ENCODE measurements at regions not wholly inside any gene's neighbourhood (a gene's known extent, or its start where the extent isn't known, plus 50 kb on each side); places are given as distances from the start of the nearest gene placed in this dataset.
"Not testable (repeated sequence)": the region's sequence is repeated elsewhere in the genome, so short reads cannot be mapped to it uniquely, and the experiment has no call there.

- WGBS, 2 donors (ENCODE audit: low coverage in 1 of 2) = 20 to 60% methylated on average over 1 to 2 of the region's 2 CpGs
- H3K27ac ChIP-seq = no peak overlapping the region
- no peaks in the 10 kb centered on the region for H3K9me3 ChIP-seq
- TF ChIP-seq CTCF (IDR thresholded peaks at IDR 0.05) (no peak), EP300 (IDR thresholded peaks at IDR 0.05) (no peak), POLR2AphosphoS5 (IDR thresholded peaks at IDR 0.05) (no peak), POLR2A (IDR thresholded peaks at IDR 0.05) (no peak)
- ATAC-seq = no peak
- H3K4me3 ChIP-seq = no peak overlapping the region
- H3K36me3 ChIP-seq = no peaks in the 10 kb centered on the region
- H3K27me3 ChIP-seq = no peaks in the 10 kb centered on the region
- no peaks in the 10 kb centered on the region for H3K4me1 ChIP-seq
These were observed 362.0 kb upstream of the KYNU start for GRCh38 chr2:142515493-142515892.

- ATAC-seq = no peak
- no peak overlapping the region for H3K4me3 ChIP-seq
- whole genome bisulfite sequencing, 2 donors (ENCODE audit: low coverage in 1 of 2) = 68 to 71% methylated on average over 2 to 3 of the region's 3 CpGs
- H3K4me1 ChIP-seq = no peaks in the 10 kb centered on the region
- TF ChIP-seq POLR2A (IDR thresholded peaks at IDR 0.05) (no peak), EP300 (IDR thresholded peaks at IDR 0.05) (no peak), CTCF (IDR thresholded peaks at IDR 0.05) (no peak), POLR2AphosphoS5 (IDR thresholded peaks at IDR 0.05) (no peak)
- no peaks in the 10 kb centered on the region for H3K9me3 ChIP-seq
- H3K27me3 ChIP-seq = no peaks in the 10 kb centered on the region
- no peak overlapping the region for H3K27ac ChIP-seq
- no peaks in the 10 kb centered on the region for H3K36me3 ChIP-seq
These were observed 368.1 kb upstream of the KYNU start for GRCh38 chr2:142509401-142509800.

GRCh38 chr2:142504754-142505153 is 372.7 kb upstream of the KYNU start:
- Histone ChIP-seq H3K27me3 (no peaks in the 10 kb centered on the region), H3K9me3 (no peaks in the 10 kb centered on the region), H3K4me1 (no peaks in the 10 kb centered on the region), H3K4me3 (no peak overlapping the region), H3K27ac (no peak overlapping the region), H3K36me3 (no peaks in the 10 kb centered on the region)
- ATAC-seq = no peak
- WGBS, 2 donors (ENCODE audit: low coverage in 1 of 2) = 83 to 100% methylated on average over 1 of the region's 1 CpG
- TF ChIP-seq POLR2A (IDR thresholded peaks at IDR 0.05) = no peak
- no peak for TF ChIP-seq POLR2AphosphoS5 (IDR thresholded peaks at IDR 0.05)
- TF ChIP-seq CTCF (IDR thresholded peaks at IDR 0.05) = no peak
- TF ChIP-seq EP300 (IDR thresholded peaks at IDR 0.05) = no peak

GRCh38 chr2:142502402-142502801 is 371.6 kb upstream of the LRP1B start:
- Histone ChIP-seq H3K27me3 (no peaks in the 10 kb centered on the region), H3K9me3 (no peaks in the 10 kb centered on the region), H3K36me3 (no peaks in the 10 kb centered on the region), H3K4me3 (no peak overlapping the region), H3K27ac (no peak overlapping the region), H3K4me1 (no peaks in the 10 kb centered on the region)
- WGBS, 2 donors (ENCODE audit: low coverage in 1 of 2) = 80 to 90% methylated on average over 1 of the region's 1 CpG
- TF ChIP-seq CTCF (IDR thresholded peaks at IDR 0.05) (no peak), EP300 (IDR thresholded peaks at IDR 0.05) (no peak), POLR2AphosphoS5 (IDR thresholded peaks at IDR 0.05) (no peak), POLR2A (IDR thresholded peaks at IDR 0.05) (no peak)
- no peak for ATAC-seq

DNA sequence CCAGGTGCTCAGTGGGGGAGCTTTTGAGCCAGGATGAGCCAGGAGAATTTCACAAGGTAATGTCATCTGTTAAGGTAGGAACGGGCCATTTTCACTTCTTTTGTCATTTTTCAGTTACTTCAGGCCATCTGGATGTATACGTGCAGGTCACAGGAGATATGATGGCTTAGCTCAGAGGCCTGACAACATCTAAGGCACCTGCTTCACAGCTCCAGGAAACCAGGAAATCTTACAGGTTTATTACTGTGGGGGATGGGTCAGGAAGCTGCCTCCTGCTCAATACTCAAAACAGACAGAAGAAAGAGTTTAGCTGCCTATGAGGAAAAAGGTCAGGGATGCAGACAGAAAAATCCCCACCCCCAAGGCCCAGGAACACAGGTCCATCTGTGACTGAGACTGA is 364.3 kb upstream of the LRP1B start:
- WGBS, 2 donors (ENCODE audit: low coverage in 1 of 2) = 80 to 100% methylated on average over 1 to 2 of the region's 2 CpGs
- Histone ChIP-seq H3K4me3 (no peak overlapping the region), H3K4me1 (no peaks in the 10 kb centered on the region), H3K36me3 (no peaks in the 10 kb centered on the region), H3K9me3 (peaks cover 0 to 11% (median 0%) of the 10 kb centered on the region in 3 donors), H3K27ac (no peak overlapping the region), H3K27me3 (no peaks in the 10 kb centered on the region)
- no peak for ATAC-seq
- TF ChIP-seq CTCF (IDR thresholded peaks at IDR 0.05) (no peak), POLR2AphosphoS5 (IDR thresholded peaks at IDR 0.05) (no peak), POLR2A (IDR thresholded peaks at IDR 0.05) (no peak), EP300 (IDR thresholded peaks at IDR 0.05) (no peak)

DNA sequence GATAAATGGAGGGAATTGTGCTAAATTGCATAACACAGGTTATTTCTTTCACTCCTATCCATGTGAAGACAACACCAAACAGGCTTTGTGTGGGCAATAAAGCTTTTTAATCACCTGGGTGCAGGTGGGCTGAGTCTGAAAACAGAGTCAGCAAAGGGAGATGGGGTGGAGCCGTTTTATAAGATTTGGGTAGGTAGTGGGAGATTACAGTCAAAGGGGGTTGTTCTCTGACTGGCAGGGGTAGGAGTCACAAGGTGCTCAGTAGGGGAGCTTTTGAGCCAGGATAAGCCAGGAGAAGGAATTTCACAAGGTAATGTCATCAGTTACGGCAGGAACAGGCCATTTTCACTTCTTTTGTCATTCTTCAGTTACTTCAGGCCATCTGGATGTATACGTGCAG is 358.8 kb upstream of the LRP1B start:
- not testable (repeated sequence) for ATAC-seq, H3K36me3 ChIP-seq, H3K27me3 ChIP-seq, H3K4me1 ChIP-seq, H3K4me3 ChIP-seq, H3K27ac ChIP-seq
- WGBS, 2 donors (ENCODE audit: low coverage in 1 of 2) = 39 to 47% methylated on average over 3 of the region's 3 CpGs
- H3K9me3 ChIP-seq = peaks cover 0 to 27% (median 0%) of the 10 kb centered on the region in 3 donors
